GM23248 (cell line): ENCODE measurements at regions not wholly inside any gene's neighbourhood (a gene's known extent, or its start where the extent isn't known, plus 50 kb on each side); places are given as distances from the start of the nearest gene placed in this dataset.

Source experiments
- EZH2 ChIP-seq: fragments of 200-600 bp; sonication (generic); IDR thresholded peaks from 2 replicates; pipeline ENCODE4 v1.6.1; 2018; ENCODE audit warnings: antibody characterized with exemption, mild to moderate bottlenecking; ENCODE audit not compliant: insufficient read depth, poor library complexity, severe bottlenecking
- EZH2phosphoT487 ChIP-seq: fragments of 200-600 bp; sonication (generic); IDR thresholded peaks from 2 replicates; pipeline ENCODE4 v1.6.1; 2018; ENCODE audit warnings: antibody characterized with exemption, moderate library complexity, mild to moderate bottlenecking, low read depth; ENCODE audit not compliant: insufficient read depth

DNA sequence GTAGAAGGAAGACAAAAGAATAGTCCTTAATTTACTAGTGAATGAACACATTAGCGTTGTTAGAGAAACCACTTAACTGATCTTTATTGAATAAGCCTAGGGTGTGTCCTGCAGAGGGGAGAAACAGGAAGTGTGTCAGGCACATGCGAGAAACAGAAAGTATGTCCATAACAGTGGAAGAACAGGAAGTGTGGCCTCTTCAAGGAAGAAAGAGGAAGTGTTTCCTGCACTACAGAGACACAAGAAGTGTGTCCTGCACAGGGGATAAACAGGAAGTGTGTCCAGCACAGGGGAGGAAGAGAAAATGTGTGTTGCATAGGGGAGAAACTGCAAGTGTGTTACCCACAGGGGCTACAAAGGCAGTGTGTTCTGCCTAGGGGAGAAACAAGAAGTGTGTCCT is 539.6 kb upstream of the PRKX start:
- TF ChIP-seq EZH2 (no peak), EZH2phosphoT487 (no peak)
